Limb (tissue), 2 donors: ENCODE measurements at regions not wholly inside any gene's neighbourhood (a gene's known extent, or its start where the extent isn't known, plus 50 kb on each side); places are given as distances from the start of the nearest gene placed in this dataset.
"Not testable (repeated sequence)": the region's sequence is repeated elsewhere in the genome, so short reads cannot be mapped to it uniquely, and the experiment has no call there.

Experiments used
- DNase-seq, 2 donors: peaks; one replicate each; pipeline ENCODE4 v3.0.0-alpha.2; 2016; ENCODE audit errors: extremely low spot score in 2 of 2

DNA sequence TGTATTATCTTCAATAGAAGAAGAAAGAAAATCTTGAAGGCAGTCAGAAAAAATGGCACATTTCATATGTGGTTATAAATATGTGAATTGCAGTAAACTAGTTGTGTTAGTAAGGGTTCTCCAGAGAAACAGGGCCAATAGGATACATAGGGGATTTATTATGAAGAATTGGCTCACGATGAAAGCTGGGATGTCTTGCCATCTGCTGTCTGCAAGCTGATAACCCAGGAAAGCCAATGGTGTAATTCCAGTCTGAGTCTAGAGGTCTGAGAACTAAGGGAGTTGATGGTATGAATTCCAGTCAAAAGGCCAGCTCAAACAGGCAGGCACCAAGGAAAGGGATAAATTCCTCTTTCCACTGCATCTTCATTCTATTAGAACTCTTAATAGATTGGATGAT, 362.4 kb downstream of the KCNJ3 start:
- no peak for DNase-seq

GRCh38 chr2:155054712-155055111, 356.2 kb downstream of the KCNJ3 start:
- no peak for DNase-seq

DNA sequence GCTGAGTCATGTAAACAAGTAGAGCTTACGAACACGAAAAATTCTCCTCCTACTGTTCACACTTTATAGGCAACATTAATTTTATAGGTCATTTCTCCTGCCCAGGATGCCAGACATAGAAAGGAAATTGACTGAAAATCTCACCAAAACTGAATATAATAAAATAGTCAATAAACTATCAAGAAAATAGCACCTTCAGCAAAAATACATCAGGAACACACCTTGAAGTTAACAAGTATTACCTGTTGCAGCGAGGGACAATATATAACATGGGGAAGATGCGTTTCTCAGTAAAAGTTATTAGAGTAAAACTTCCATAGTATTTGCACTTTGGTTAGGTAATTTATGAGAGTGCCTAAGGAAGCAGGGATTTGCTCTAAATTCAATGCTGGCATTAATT, 344.6 kb downstream of the KCNJ3 start:
- no peak for DNase-seq

- no peak for DNase-seq
Measured at GRCh38 chr2:155035308-155035707, 336.8 kb downstream of the KCNJ3 start.

DNA sequence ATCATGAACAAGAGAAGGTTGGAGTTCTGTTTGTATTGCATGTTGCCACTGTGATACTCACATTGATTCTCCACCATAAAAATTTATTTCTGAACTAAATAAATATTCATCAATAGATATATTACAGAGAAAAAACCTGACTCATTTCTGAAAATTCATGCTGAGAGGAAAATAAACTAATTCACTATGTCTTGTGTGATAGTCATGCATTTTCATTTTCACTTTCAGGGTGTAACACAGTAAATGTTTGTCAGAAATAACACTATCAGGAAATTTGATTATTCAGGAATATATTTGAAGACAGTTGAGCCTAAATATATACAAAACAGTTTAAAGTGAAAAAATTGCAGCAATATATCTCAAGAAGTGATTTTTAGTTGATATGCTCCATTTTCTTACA, 335.2 kb downstream of the KCNJ3 start:
- DNase-seq, result no peak

- DNase-seq, result no peak
Measured at GRCh38 chr2:155030296-155030695, 331.8 kb downstream of the KCNJ3 start.

DNA sequence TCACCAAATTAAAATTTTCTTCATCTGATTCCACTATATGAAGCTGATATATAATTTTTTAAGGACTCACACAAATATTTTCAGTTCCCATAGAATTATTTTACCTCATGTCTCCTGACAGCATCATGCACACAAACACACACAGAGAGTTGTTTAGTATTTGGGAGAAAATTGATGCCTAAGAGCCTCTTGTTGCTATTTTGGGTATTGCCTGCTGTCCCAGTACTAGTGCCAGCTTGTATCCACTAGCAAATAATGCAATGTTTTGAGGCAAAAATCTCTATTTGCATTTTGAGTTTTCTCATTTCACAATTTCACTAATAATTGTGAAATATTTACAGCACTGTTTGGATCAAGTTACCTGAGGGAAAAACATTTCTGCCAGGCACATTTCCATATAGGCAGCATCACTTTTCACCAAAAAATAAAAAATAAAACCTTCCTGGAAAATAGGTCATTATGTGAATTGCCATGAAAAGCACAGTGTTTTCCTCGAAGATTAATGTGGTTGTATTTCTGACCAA, 328.2 kb downstream of the KCNJ3 start:
- DNase-seq, result no peak

DNA sequence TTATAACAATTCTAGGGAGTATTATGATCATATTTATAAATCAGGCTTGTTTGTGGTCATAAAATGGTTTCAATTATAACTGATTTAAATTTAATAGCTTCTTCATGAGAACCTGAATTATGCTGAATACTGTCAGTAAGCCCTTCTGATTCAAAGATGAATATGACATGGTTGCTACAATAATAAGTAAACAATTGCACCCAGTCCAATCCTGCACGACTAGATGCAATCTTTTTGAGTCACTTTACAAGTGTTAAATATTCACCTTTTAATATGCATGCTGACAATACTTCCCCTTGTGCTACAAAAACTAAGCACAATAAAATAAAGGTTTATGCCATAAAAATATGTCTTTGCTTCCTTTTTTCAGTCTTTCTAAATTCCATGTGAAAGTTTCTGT, 325.2 kb downstream of the KCNJ3 start:
- no peak for DNase-seq

DNA sequence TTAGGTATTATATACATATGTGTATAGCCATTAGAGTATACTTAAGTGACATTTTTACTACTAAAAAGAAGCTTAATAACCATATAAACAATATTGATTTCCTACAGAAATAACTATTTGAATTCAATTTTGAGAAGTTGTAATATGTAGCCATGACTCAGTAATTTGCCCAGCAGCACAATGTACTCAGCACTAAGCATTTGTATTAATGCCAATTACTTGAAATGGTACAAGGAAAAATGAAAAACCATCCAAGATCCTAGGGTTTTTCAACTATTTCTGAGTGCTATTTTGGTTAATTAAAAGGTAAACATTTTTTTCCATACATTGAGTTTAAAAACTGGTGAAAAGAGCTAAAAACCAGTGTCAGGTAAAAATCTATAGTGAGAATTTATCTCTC, 324.0 kb downstream of the KCNJ3 start:
- DNase-seq, result no peak

DNA sequence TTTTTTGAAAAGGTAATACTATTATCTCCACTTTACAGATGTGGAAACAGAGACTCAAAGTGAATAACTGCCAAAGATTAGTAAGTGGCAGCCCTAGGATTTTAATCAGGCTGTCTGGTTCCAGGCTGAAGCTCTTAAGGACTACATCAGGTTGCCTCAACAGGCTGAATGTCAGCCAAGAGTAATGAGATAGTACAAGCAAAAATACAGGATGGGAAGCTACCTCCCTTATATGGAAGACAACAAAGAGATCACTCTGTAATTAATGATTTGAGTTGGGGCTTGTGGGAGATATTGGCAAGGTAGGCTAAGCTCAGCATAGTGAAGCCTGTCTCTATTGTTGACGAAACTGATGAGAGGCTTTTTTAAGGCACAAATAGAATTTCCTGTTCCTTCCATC, 323.1 kb downstream of the KCNJ3 start:
- DNase-seq, result no peak

- DNase-seq, result no peak
Measured at GRCh38 chr2:155020246-155020645, 321.8 kb downstream of the KCNJ3 start.

DNA sequence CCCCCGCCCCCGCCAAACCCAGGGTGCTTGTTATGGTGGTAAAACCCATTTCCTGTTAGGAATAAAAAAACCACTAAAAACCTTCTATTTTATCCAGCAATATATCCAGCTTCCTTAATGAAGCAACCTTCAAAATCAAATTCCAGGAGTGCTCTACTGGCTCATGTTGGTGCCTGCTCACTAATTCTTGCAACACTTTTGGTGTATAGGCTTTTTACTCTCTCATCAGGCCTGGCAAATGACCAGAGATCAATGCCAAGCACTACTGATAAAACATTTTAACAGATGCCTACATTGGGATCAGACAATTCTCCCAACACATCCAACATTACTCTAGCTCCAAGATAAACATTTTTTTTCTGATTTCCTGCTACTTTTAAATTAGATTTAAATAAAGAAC, 312.4 kb downstream of the KCNJ3 start:
- no peak for DNase-seq

GRCh38 chr2:154995361-154995760, 296.9 kb downstream of the KCNJ3 start:
- no peak for DNase-seq

- DNase-seq, result peak in 1 of 2 donors; percentile 54
Measured at GRCh38 chr2:154992826-154993225, 294.3 kb downstream of the KCNJ3 start.

DNA sequence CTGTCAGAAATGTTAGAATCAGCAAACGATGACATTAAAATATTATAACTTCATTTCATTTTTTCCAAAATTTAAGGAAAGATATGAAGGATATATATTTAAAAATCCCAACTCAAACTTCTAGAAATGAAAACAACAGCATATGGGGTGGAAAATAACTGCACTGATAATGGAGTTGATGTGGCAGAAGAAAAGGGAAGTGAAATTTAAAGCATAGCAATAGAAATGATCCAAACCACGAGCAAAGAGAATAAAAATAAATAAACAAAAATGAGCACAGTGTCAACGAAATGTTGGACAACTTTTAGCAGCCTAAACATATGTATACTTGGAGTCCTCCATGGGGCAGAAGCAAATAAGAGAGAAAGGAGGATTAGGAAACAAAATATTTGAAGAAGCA, 280.2 kb downstream of the KCNJ3 start:
- DNase-seq, result no peak

DNA sequence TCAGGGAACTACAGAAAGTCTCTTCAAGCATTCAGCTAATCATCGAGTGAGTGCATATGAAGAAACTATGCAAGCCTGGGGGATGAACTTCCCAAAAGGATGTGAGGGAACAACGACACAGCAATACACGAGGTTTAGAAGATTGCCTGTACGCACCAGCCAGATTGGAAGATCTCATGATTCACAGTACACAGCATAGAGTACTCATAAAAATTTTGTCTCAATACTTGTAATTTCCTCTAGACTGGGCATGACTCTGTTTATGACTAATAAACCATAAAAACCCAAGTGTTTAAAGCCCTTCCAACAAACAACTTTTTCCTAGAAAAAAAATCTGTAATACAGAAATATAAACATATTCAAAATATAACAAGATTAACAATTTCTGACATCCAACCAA, 279.7 kb downstream of the KCNJ3 start:
- DNase-seq, result no peak

DNA sequence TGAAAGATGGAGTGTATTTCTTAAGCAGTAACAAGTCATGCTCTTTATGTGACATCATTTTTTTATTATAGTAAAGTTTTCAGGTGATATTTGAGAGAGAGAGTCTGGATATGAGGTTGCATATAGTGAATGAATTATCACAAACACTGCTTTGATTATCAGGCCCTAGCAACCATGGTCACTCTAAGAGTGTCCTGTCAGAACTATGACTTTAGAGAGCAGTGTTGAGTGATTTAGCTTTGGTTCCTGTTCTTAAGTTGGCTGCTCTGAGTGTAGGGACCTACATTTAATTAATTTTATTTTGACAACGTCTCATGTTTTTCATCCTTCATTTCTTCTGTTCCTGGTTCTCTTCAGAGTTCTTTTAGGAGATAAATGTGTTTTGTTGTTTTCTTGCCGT, 275.5 kb downstream of the KCNJ3 start:
- DNase-seq, result no peak

GRCh38 chr2:154963511-154963910, 265.0 kb downstream of the KCNJ3 start:
- peak in 1 of 2 donors; percentile 34 for DNase-seq

DNA sequence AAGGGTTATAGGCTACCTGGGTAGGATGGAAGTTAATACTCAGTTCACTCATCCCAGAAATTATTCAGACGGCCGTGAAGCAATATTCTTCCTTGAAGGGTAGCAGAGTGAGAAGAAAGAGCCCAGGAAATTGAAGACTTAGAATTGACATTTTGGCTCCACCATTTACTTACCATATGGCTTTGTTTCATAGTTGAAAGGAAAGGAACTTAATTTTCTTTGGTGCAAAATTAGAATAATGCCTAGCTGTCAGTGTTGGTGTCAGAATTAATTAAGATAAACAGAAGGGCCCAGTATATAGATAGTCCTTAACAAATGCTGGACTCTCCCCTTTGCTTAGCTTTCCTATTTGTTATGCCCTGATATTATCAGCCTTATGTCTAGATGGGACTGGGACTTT, 263.2 kb downstream of the KCNJ3 start:
- no peak for DNase-seq

DNA sequence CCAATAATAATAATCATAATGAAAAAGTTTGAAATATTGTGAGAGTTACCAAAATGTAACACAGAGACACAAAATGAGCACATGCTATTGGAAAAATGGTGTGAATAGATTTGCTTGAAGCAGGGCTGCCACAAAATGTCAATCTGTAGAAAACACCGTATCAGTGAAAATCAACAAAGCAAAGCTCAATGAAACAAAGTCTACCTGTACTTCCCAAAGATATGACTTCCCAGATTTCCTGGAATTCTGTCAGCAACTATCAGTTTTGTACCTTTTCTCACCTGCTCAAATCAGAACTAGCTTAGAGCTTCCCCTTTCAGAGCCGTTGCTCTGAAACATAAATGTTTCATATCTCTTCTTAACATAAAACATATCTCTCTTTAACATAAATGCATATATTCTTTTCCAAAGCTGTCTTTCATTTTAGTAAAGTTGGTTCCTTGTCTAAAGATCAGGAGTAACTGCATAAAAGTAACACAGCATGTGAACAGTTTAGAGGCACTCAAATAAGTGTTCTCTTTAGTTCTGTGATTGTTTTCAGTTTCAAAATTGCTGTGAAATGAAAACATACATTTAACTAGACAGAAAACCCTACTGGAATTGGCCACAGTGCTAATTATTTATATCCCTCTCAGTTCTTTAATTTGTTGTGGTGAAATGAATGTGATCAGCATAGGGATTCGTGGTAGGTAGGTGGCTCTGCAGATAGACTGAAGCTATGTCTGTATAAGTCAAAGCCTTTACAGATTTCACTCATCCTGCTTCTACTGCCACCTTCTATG, 262.5 kb downstream of the KCNJ3 start:
- no peak for DNase-seq

DNA sequence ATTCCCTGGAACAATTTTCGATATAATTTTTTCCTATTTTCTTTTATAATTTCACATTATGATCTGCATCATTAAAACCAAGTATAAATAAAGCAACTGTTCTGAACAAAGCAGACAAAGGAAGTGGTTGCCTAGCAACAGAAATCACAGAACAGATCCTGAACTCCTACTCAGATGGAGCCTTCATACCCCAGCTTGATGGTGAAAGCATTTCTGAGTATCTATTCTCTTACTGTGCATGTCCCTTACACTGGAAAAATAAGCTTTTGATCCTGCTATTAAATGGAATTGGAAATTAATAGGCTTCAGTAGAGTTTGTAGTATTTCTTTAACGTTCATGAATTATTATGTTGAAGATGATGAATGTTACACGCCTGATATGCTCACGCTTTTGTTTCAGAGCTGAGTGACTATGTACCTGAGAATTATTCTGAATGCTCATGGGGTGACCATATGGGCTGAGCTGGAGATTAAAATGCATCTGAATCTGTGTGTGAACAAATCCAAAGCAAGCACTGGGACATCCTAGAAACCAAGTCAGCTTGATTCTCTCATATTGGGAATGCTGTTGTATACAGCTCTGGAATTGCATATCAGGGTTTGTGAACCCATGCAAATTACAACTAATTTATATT, 254.0 kb downstream of the KCNJ3 start:
- DNase-seq, result no peak

GRCh38 chr2:154947416-154947815, 248.9 kb downstream of the KCNJ3 start:
- not testable (repeated sequence) for DNase-seq

DNA sequence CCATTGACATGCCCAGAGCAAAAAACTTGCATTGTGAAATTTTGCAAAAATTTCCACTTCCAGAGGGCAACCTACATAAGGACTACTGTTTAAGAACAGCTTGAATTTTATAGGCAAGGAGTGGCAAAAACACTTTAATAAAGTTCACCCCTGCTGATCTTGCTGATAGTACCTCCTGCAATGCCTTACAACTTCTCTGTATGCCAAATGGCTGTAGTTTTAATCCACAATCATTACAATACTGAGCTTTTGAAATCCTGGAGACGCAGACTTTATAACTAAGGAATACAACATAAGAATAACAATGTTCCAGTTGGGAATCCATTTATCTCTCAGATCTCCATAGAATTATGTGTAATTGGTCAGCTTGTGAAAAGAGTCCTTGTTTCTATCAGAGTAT, 247.5 kb downstream of the KCNJ3 start:
- no peak for DNase-seq
